NCI-H1417 treated with DMSO at 0.1 percent for 48 hours (cell line): ENCODE measurements at regions not wholly inside any gene's neighbourhood (a gene's known extent, or its start where the extent isn't known, plus 50 kb on each side); places are given as distances from the start of the nearest gene placed in this dataset.

Source experiments
- DNase-seq: peaks from one replicate; lab custom pipeline; 2025; lab: John Stamatoyannopoulos, UW

DNA sequence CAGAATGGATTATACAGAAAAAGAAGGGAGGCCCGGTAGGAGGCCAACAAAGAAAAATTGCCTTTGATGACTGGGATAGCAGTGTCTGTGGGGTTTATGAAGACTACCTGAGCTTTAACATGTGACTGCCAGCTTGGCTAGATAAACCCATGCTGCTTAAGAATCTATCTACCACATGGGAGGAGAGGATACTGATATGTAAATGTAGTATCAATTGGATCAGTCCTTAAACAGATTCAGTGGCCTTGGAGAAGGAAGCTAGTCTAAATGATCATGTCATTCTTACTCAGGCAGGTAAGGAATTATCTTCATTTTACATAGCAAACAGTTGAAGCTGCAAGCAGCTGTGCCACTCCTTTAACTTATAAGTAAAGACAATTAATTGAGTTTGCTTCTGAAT, 50.0 kb upstream of the SYNPR start:
- DNase-seq: no peak
